ENCODE measurements at regions not wholly inside any gene's neighbourhood (a gene's known extent, or its start where the extent isn't known, plus 50 kb on each side); places are given as distances from the start of the nearest gene placed in this dataset.

DNA sequence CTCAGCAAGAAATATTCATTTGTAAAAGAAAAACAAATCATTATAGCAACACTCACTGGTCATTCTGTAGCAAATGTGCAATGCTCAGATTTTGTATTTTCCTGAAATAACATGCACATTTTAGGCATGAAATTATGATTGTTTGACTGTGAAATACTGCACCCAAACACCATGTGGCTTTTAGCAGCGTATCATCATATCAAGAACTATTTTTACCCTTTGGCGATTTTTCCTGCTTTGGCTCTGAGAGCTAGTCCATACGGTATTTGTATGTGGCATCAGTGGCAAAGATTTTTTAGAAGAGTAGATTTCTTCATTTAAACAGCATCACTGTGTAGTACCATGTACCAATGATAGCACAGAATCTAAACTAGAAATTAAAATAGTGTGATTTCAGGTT is 493.1 kb downstream of the NR4A2 start:
- dilution Hi-C loops (cut with MboI; ENCODE audit: extremely low pct_ligation_motif_present, low sequenced_read_pairs), result no loop called here
- Histone ChIP-seq H3K9ac (replicated peaks; ENCODE audit: extremely low read depth, insufficient read depth, low read length) (no peak overlapping the region), H3K9me3 (replicated peaks; ENCODE audit: control insufficient read depth, insufficient read depth, low read length) (no peaks in the 10 kb centered on the region), H3K4me1 (ENCODE audit: control insufficient read depth, extremely low read depth, insufficient read depth, low read length) (no peaks in the 10 kb centered on the region), H3K27me3 (ENCODE audit: control insufficient read depth in 2 of 2, insufficient read depth in 2 of 2, low read length in 2 of 2) (no peaks in the 10 kb centered on the region), H3K36me3 (ENCODE audit: control insufficient read depth in 2 of 2, extremely low read depth in 1 of 2, insufficient read depth in 2 of 2, low read length in 2 of 2) (no peaks in the 10 kb centered on the region), H3K27ac (ENCODE audit: insufficient read depth, low read depth, low read length) (no peak overlapping the region), H3K79me2 (ENCODE audit: control insufficient read depth, insufficient read depth, low read length) (no peaks in the 10 kb centered on the region), H2AFZ (ENCODE audit: low read depth, low read length) (no peak overlapping the region), H3K4me3 (replicated peaks in 1 of 3; ENCODE audit: insufficient read depth in 1 of 3, low read depth in 1 of 3, low read length in 3 of 3) (no peak overlapping the region), H4K20me1 (replicated peaks; ENCODE audit: control insufficient read depth, extremely low read depth, insufficient read depth, low read length) (no peaks in the 10 kb centered on the region), H3K4me2 (ENCODE audit: insufficient read depth, low read length) (no peak overlapping the region), H3K9me1 (replicated peaks; ENCODE audit: control insufficient read depth, extremely low read depth, insufficient read depth, low read length) (no peaks in the 10 kb centered on the region)
- ChIA-PET POLR2A (no interaction called here), CTCF (no interaction called here)
- FAIRE-seq (no peak), DNase-seq (ENCODE audit: low read depth, low spot score) (no peak)
- no TSS peak for BruUV-seq (replicated peaks)
- intact Hi-C loops (cut with micrococcal nuclease), result no loop called here
- TF ChIP-seq FOS (IDR thresholded peaks at IDR 0.05; ENCODE audit: borderline replicate concordance, insufficient read depth, low read length) (no peak), JUN (IDR thresholded peaks at IDR 0.05; ENCODE audit: borderline replicate concordance, insufficient read depth, insufficient read length, low read depth) (no peak), POLR2A (IDR thresholded peaks at IDR 0.05; ENCODE audit: low read depth, low read length) (no peak), GATA2 (IDR thresholded peaks at IDR 0.05; ENCODE audit: insufficient read depth, insufficient read length, low read depth, low read length) (no peak), POLR2AphosphoS5 (IDR thresholded peaks at IDR 0.05; ENCODE audit: insufficient read depth, low read depth, low read length) (no peak), EZH2 (IDR thresholded peaks at IDR 0.05; ENCODE audit: borderline replicate concordance, low read depth, low read length, severe bottlenecking) (no peak), MYC (IDR thresholded peaks at IDR 0.05; ENCODE audit: low read depth, low read length) (no peak)
- TF ChIP-seq, protein P1, sequence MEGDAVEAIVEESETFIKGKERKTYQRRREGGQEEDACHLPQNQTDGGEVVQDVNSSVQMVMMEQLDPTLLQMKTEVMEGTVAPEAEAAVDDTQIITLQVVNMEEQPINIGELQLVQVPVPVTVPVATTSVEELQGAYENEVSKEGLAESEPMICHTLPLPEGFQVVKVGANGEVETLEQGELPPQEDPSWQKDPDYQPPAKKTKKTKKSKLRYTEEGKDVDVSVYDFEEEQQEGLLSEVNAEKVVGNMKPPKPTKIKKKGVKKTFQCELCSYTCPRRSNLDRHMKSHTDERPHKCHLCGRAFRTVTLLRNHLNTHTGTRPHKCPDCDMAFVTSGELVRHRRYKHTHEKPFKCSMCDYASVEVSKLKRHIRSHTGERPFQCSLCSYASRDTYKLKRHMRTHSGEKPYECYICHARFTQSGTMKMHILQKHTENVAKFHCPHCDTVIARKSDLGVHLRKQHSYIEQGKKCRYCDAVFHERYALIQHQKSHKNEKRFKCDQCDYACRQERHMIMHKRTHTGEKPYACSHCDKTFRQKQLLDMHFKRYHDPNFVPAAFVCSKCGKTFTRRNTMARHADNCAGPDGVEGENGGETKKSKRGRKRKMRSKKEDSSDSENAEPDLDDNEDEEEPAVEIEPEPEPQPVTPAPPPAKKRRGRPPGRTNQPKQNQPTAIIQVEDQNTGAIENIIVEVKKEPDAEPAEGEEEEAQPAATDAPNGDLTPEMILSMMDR (IDR thresholded peaks at IDR 0.05; ENCODE audit: extremely low read depth in 1 of 2, insufficient read depth in 1 of 2, low read depth in 1 of 2, low read length in 2 of 2), result no peak
- TF ChIP-seq, protein P2, sequence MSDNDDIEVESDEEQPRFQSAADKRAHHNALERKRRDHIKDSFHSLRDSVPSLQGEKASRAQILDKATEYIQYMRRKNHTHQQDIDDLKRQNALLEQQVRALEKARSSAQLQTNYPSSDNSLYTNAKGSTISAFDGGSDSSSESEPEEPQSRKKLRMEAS (IDR thresholded peaks at IDR 0.05; ENCODE audit: insufficient read depth, insufficient read length), result no peak
